BLaER1 treated with 17β-estradiol and CSF1 and Interleukin-3, amounts not matched to agents 10 nM and 100 nM (cell line): ENCODE measurements at regions not wholly inside any gene's neighbourhood (a gene's known extent, or its start where the extent isn't known, plus 50 kb on each side); places are given as distances from the start of the nearest gene placed in this dataset.

Experiments
- H3K27ac ChIP-seq, 11 experiments: shearing (Covaris generic); formaldehyde crosslinking; 2 replicates each; pipeline ENCODE4 v1.8.1; 2022
- H3K27me3 ChIP-seq, 11 experiments: shearing (Covaris generic); formaldehyde crosslinking; 2 replicates each; pipeline ENCODE4 v1.8.1; 2022
- H3K36me3 ChIP-seq, 11 experiments: shearing (Covaris generic); formaldehyde crosslinking; 2 replicates each; pipeline ENCODE4 v1.8.1; 2022
- H3K4me1 ChIP-seq, 10 experiments: shearing (Covaris generic); formaldehyde crosslinking; 2 replicates each; pipeline ENCODE4 v1.8.1; 2022
- H3K4me2 ChIP-seq, 11 experiments: shearing (Covaris generic); formaldehyde crosslinking; 2 replicates each; pipeline ENCODE4 v1.8.1; 2022
- H3K4me3 ChIP-seq, 10 experiments: shearing (Covaris generic); formaldehyde crosslinking; 2 replicates each; pipeline ENCODE4 v1.8.1; 2022
- H3K9ac ChIP-seq, 11 experiments: shearing (Covaris generic); formaldehyde crosslinking; 2 replicates each; pipeline ENCODE4 v1.8.1; 2022
- H3K9me3 ChIP-seq, 11 experiments: shearing (Covaris generic); formaldehyde crosslinking; replicated peaks in 1 of 11; 2 replicates each; pipeline ENCODE4 v1.8.1; 2022
- H4K20me1 ChIP-seq, 11 experiments: shearing (Covaris generic); formaldehyde crosslinking; 2 replicates each; pipeline ENCODE4 v1.8.1; 2022
- Cebpa-rat ChIP-seq, 11 experiments: shearing (Covaris generic); IDR thresholded peaks; 2 replicates each; pipeline ENCODE4 v1.8.1; 2022

DNA sequence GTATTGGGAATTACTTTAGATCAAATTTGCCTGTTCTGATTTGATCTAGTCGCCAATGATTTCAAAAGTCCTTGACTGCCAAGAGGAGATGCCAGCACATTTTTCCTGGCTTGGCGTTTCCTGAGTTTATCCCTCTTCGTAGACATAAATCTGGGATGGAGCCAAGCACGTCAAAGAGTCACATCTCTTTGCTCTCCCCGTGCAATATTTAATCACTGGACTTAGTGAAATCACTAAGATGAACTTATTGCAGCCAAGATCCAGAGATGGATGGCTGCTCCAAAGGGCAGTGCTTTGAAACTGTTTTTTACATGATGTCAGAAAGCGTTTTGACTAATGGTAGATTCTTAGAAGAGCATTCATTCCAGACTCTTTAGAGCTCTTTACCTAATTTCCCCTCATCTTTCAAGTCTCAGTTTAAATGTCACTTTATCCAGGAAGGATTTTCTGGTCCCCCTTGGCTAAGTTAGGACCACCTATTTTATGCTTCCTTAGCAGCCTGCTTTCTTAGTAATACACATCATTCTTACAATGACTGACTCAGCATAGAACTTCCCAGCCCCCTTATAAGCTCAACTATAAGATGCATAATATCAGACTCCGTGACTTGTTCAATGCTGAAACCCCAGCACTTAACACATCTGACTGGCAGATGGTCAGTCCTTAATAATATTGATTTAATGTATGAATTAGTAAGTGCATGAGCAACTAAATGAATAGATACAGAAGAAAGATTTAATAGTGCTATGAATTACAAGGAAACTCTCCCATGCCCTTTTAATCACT, 94.4 kb upstream of the GREM2 start:
- Histone ChIP-seq H3K27me3 (no peaks in the 10 kb centered on the region), H3K27ac (no peak overlapping the region), H4K20me1 (no peaks in the 10 kb centered on the region), H3K9me3 (peaks cover 4 to 33% (median 12%) of the 10 kb centered on the region in 11 experiments; a peak in 16 of 22 replicates), H3K4me2 (peak overlapping the region in 7 of 11 experiments; percentile 8 to 52 (median 29); a peak in 11 of 22 replicates), H3K4me3 (no peak overlapping the region), H3K4me1 (peaks cover 0 to 25% (median 15%) of the 10 kb centered on the region in 10 experiments; a peak in 10 of 20 replicates), H3K9ac (no peak overlapping the region), H3K36me3 (no peaks in the 10 kb centered on the region)
- TF ChIP-seq Cebpa-rat (IDR thresholded peaks at IDR 0.05): no peak

DNA sequence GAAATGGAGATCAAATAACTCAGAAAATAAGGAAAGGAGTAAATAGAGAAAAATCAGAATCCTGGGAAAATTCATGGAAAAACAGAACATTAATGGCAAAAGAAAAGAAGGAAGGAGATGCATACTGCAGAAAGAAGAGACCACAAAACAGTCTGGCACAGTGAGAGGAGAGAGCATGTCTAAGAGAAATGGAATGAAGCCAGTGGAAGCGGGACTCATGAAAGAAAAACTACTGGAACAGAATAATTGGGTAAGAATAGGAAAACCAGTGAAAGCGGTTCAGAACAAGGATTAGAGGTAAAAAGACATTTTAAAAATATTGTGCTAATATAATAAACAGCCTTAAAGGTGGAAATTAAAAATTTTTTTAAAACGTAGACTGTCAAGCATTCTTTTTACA, 93.6 kb upstream of the GREM2 start:
- Histone ChIP-seq H3K36me3 (no peaks in the 10 kb centered on the region), H3K9me3 (peaks cover 0 to 29% (median 9%) of the 10 kb centered on the region in 11 experiments; a peak in 12 of 22 replicates), H3K9ac (no peak overlapping the region), H3K4me3 (no peak overlapping the region), H3K4me2 (0 out of 22 replicates have a peak overlapping the region, but pooled peaks of 1 of the 11 experiments have one; percentile 7), H3K4me1 (peaks cover 0 to 25% (median 15%) of the 10 kb centered on the region in 10 experiments; a peak in 10 of 20 replicates), H3K27ac (no peak overlapping the region), H4K20me1 (no peaks in the 10 kb centered on the region), H3K27me3 (no peaks in the 10 kb centered on the region)
- TF ChIP-seq Cebpa-rat (IDR thresholded peaks at IDR 0.05): no peak

DNA sequence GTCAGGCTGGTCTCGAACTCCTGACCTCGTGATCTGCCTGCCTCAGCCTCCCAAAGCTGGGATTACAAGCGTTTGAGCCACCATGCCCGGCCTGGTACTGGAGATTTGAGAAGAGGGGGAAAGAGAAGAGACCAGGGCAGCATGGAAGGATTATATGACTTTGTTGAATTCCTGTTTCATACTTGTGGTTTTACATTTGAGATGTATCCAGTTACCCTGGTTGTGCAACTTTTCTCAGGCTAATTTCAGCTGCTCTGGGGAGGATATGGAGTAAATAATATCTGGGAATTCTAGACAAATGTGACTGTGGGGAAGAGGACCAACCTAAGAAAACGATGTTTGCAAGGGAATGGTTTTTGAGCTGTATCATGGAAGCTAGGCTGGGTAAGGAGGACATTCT, 89.5 kb upstream of the GREM2 start:
- Histone ChIP-seq H3K27ac (no peak overlapping the region), H3K9me3 (peaks cover 0 to 13% (median 0%) of the 10 kb centered on the region in 11 experiments; a peak in 3 of 22 replicates), H3K9ac (no peak overlapping the region), H3K4me2 (0 out of 22 replicates have a peak overlapping the region, but pooled peaks of 1 of the 11 experiments have one; percentile 4), H4K20me1 (no peaks in the 10 kb centered on the region), H3K4me3 (no peak overlapping the region), H3K27me3 (no peaks in the 10 kb centered on the region), H3K36me3 (no peaks in the 10 kb centered on the region), H3K4me1 (peaks cover 0 to 11% (median 5%) of the 10 kb centered on the region in 10 experiments; a peak in 10 of 20 replicates)
- TF ChIP-seq Cebpa-rat (IDR thresholded peaks at IDR 0.05): no peak

DNA sequence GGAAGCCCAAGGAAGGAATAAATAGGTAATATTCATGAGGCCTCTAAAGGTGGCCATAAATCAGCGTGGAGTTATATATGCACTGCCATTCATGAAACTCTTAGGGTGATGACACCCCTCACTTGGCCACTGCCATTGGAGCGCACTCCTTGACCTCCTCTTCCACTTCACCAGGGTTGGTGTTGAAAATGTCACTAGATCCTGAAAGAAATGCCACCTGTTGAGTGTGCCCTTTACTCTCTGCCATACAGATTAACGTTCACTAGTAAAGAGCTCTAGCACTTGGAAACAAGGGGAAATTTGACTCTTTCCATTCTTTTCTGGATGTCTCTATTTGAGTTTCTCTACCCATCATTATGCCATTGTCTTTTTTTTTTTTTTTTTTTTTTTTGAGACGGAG, 83.5 kb upstream of the GREM2 start:
- Histone ChIP-seq H3K27ac (no peak overlapping the region), H3K9me3 (0 out of 22 replicates have a peak, but pooled peaks cover 0 to 5% (median 0%) of the 10 kb centered on the region in 11 experiments), H3K9ac (no peak overlapping the region), H3K4me2 (no peak overlapping the region), H3K36me3 (no peaks in the 10 kb centered on the region), H4K20me1 (no peaks in the 10 kb centered on the region), H3K4me3 (no peak overlapping the region), H3K4me1 (peaks cover 10 to 39% (median 28%) of the 10 kb centered on the region in 10 experiments), H3K27me3 (peaks cover 0 to 14% (median 0%) of the 10 kb centered on the region in 11 experiments; a peak in 4 of 22 replicates)
- TF ChIP-seq Cebpa-rat (IDR thresholded peaks at IDR 0.05): no peak

GRCh38 chr1:240693844-240694243, 81.9 kb upstream of the GREM2 start:
- no peaks in the 10 kb centered on the region for H4K20me1 ChIP-seq
- H3K27ac ChIP-seq: no peak overlapping the region
- H3K4me2 ChIP-seq: peak overlapping the region in 9 of 11 experiments; percentile 11 to 70 (median 59); a peak in 12 of 22 replicates
- peaks cover 0 to 17% (median 0%) of the 10 kb centered on the region in 11 experiments; a peak in 4 of 22 replicates for H3K27me3 ChIP-seq
- peaks cover 0 to 5% (median 0%) of the 10 kb centered on the region in 11 experiments; a peak in 1 of 22 replicates for H3K9me3 ChIP-seq
- H3K9ac ChIP-seq: no peak overlapping the region
- H3K36me3 ChIP-seq: no peaks in the 10 kb centered on the region
- peaks cover 10 to 54% (median 33%) of the 10 kb centered on the region in 10 experiments for H3K4me1 ChIP-seq
- no peak for TF ChIP-seq Cebpa-rat (IDR thresholded peaks at IDR 0.05)
- H3K4me3 ChIP-seq: no peak overlapping the region

GRCh38 chr1:240693036-240693435, 81.1 kb upstream of the GREM2 start:
- no peak overlapping the region for H3K4me3 ChIP-seq
- peaks cover 0 to 17% (median 0%) of the 10 kb centered on the region in 11 experiments; a peak in 4 of 22 replicates for H3K27me3 ChIP-seq
- no peak overlapping the region for H3K9ac ChIP-seq
- H3K4me2 ChIP-seq: peak overlapping the region; percentile 25 to 70 (median 58); a peak in 20 of 22 replicates
- no peaks in the 10 kb centered on the region for H3K36me3 ChIP-seq
- no peak for TF ChIP-seq Cebpa-rat (IDR thresholded peaks at IDR 0.05)
- H3K4me1 ChIP-seq: peaks cover 10 to 61% (median 38%) of the 10 kb centered on the region in 10 experiments
- peaks cover 0 to 5% (median 0%) of the 10 kb centered on the region in 11 experiments; a peak in 1 of 22 replicates for H3K9me3 ChIP-seq
- H3K27ac ChIP-seq: no peak overlapping the region
- no peaks in the 10 kb centered on the region for H4K20me1 ChIP-seq

GRCh38 chr1:240691909-240692705, 80.2 kb upstream of the GREM2 start:
- Histone ChIP-seq H3K4me2 (peak overlapping the region in 9 of 11 experiments; percentile 29 to 70 (median 59); a peak in 16 of 22 replicates), H3K27ac (no peak overlapping the region), H3K4me3 (no peak overlapping the region), H3K36me3 (no peaks in the 10 kb centered on the region), H4K20me1 (no peaks in the 10 kb centered on the region), H3K4me1 (peaks cover 20 to 71% (median 48%) of the 10 kb centered on the region in 10 experiments), H3K9ac (no peak overlapping the region), H3K27me3 (peaks cover 0 to 17% (median 0%) of the 10 kb centered on the region in 11 experiments; a peak in 4 of 22 replicates), H3K9me3 (peaks cover 0 to 5% (median 0%) of the 10 kb centered on the region in 11 experiments; a peak in 1 of 22 replicates)
- no peak for TF ChIP-seq Cebpa-rat (IDR thresholded peaks at IDR 0.05)

DNA sequence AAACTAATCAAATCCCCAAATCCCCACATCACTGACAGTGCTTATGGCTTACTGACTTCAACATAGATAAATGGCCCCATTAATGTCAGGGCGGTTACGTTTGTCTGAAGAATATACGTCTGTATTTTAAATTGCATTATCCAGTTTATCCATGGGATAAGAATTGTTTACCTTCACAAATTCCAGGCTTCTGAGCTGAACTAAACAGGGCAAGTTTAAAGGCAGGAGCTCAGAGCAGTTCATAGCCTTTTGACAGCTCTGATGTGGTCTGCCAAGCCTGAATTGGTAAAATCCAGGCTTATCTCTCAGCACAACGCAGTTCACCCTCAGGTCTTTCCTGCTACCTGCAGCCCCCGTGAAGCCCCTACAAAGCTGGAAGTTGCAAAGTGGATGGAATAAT, 79.5 kb upstream of the GREM2 start:
- Histone ChIP-seq H3K9ac (no peak overlapping the region), H3K4me2 (peak overlapping the region in 8 of 11 experiments; percentile 19 to 70 (median 60); a peak in 10 of 22 replicates), H4K20me1 (no peaks in the 10 kb centered on the region), H3K9me3 (peaks cover 0 to 5% (median 0%) of the 10 kb centered on the region in 11 experiments; a peak in 1 of 22 replicates), H3K4me3 (no peak overlapping the region), H3K36me3 (no peaks in the 10 kb centered on the region), H3K27me3 (peaks cover 0 to 17% (median 0%) of the 10 kb centered on the region in 11 experiments; a peak in 4 of 22 replicates), H3K4me1 (peaks cover 20 to 74% (median 49%) of the 10 kb centered on the region in 10 experiments), H3K27ac (no peak overlapping the region)
- TF ChIP-seq Cebpa-rat (IDR thresholded peaks at IDR 0.05): no peak
